ENCODE measurements at regions not wholly inside any gene's neighbourhood (a gene's known extent, or its start where the extent isn't known, plus 50 kb on each side); places are given as distances from the start of the nearest gene placed in this dataset.
A peak's percentile ranks its signal among the peaks of the same experiment; 100 is the strongest.

DNA sequence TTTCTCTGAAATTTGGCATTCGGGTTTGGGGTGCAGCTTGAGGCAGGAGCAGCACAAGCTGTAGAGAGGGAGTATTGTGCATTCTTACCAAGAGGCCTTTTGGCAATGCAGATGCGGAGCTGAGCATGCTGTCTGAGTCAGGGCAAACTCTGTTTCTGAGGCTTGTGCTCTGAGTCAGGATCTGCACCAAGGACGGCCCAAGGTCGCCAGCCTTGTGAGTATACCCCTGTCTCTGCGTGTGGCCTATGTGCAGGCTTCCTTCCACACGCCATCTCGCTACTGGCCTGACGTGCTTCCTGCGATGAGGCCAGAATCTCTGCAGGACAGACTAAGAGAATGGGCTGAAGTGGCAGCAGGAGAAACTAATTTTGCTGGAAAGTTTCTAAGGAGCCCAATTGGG, 83.8 kb upstream of the ROPN1 start:
- Histone ChIP-seq H3K36me3 (ENCODE audit: control insufficient read depth, insufficient read depth, low read length) (no peaks in the 10 kb centered on the region), H3K27me3 (ENCODE audit: control insufficient read depth, insufficient read depth, low read length) (no peaks in the 10 kb centered on the region), H3K4me3 (ENCODE audit: low read depth, low read length) (no peak overlapping the region)
- FAIRE-seq (peak; percentile 47), DNase-seq (ENCODE audit: low read depth) (no peak)
- TF ChIP-seq, protein P1, sequence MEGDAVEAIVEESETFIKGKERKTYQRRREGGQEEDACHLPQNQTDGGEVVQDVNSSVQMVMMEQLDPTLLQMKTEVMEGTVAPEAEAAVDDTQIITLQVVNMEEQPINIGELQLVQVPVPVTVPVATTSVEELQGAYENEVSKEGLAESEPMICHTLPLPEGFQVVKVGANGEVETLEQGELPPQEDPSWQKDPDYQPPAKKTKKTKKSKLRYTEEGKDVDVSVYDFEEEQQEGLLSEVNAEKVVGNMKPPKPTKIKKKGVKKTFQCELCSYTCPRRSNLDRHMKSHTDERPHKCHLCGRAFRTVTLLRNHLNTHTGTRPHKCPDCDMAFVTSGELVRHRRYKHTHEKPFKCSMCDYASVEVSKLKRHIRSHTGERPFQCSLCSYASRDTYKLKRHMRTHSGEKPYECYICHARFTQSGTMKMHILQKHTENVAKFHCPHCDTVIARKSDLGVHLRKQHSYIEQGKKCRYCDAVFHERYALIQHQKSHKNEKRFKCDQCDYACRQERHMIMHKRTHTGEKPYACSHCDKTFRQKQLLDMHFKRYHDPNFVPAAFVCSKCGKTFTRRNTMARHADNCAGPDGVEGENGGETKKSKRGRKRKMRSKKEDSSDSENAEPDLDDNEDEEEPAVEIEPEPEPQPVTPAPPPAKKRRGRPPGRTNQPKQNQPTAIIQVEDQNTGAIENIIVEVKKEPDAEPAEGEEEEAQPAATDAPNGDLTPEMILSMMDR (IDR thresholded peaks at IDR 0.05; ENCODE audit: insufficient read depth, low read length, severe bottlenecking): no peak

GRCh38 chr3:124076235-124076634, 84.3 kb upstream of the ROPN1 start:
- Histone ChIP-seq H3K27me3 (ENCODE audit: control insufficient read depth, insufficient read depth, low read length) (no peaks in the 10 kb centered on the region), H3K4me3 (ENCODE audit: low read depth, low read length) (no peak overlapping the region), H3K36me3 (ENCODE audit: control insufficient read depth, insufficient read depth, low read length) (no peaks in the 10 kb centered on the region)
- DNase-seq (ENCODE audit: low read depth): no peak
- TF ChIP-seq, protein P1 (IDR thresholded peaks at IDR 0.05; ENCODE audit: insufficient read depth, low read length, severe bottlenecking): no peak
- no peak for FAIRE-seq

DNA sequence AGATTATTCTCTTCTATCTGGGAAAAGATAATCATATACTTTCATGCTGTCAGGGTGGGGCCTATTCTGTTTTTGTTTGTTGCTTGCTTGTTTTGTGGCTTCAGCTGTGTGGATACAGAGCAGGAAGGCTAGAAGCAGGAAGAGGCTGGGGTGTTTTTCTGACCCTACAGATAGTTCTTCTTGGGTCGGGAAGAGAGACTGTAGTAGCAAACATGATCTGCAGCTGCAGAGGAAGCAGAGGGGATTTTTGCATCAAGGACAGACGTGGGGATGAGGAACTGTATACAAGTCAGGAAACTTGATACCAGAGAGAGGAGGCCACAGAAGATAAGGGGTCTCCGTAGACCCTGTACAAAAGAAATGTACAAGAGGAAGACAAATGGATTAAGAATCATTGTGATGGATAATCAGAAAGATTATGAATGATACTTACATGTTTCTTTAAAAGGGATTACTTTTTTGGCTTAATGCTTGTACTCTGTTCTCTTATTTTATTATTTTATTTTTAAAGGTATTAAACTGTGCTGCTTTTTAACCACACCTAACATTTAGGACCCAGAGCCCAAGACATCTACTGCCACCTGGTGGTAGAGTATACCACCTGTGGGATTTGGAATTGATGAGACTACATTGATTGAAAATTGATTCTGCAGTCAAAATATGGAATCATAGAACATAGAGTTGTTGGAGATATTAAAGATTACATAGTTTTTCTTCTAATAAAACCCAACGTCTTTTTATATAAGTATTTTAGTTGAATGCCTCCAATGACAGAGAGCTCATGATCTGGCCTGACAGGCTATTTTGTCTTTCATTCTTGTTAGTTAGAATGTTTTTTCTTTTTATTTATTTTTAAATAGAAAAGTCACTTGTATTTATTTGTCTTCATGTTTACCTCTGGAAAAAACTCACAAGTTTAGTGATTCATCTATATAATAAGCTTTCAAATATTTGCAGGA, 87.3 kb upstream of the ROPN1 start:
- H3K4me3 ChIP-seq (ENCODE audit: low read depth, low read length): no peak overlapping the region
- H3K36me3 ChIP-seq (ENCODE audit: control insufficient read depth, insufficient read depth, low read length): no peaks in the 10 kb centered on the region
- FAIRE-seq: no peak
- TF ChIP-seq, protein P1 (IDR thresholded peaks at IDR 0.05; ENCODE audit: insufficient read depth, low read length, severe bottlenecking): peak; percentile 49
- DNase-seq (ENCODE audit: low read depth): peak; percentile 44
- peaks cover 2% of the 10 kb centered on the region for H3K27me3 ChIP-seq (ENCODE audit: control insufficient read depth, insufficient read depth, low read length)

DNA sequence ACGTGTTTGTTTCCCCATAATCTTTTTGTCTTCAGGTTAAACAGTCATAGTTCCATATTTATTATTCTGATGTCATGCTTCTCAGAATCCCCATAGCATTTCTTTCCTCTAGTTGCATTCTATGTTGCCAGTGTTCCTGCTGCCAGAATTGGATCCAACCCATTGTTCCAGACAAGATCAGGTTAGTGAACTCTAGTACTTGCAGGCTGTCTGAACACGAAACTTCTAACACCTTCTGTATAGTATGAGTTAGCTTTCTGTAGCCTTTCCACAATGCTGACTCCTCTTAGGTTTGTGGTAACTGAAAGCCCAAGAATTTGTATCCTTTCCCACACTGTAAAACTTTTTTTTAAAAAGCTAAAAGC, 88.0 kb upstream of the ROPN1 start:
- DNase-seq (ENCODE audit: low read depth) (no peak), FAIRE-seq (no peak)
- H3K27me3 ChIP-seq (ENCODE audit: control insufficient read depth, insufficient read depth, low read length): peaks cover 3% of the 10 kb centered on the region
- TF ChIP-seq, protein P1 (IDR thresholded peaks at IDR 0.05; ENCODE audit: insufficient read depth, low read length, severe bottlenecking): no peak
- H3K36me3 ChIP-seq (ENCODE audit: control insufficient read depth, insufficient read depth, low read length): no peaks in the 10 kb centered on the region
- no peak overlapping the region for H3K4me3 ChIP-seq (ENCODE audit: low read depth, low read length)

DNA sequence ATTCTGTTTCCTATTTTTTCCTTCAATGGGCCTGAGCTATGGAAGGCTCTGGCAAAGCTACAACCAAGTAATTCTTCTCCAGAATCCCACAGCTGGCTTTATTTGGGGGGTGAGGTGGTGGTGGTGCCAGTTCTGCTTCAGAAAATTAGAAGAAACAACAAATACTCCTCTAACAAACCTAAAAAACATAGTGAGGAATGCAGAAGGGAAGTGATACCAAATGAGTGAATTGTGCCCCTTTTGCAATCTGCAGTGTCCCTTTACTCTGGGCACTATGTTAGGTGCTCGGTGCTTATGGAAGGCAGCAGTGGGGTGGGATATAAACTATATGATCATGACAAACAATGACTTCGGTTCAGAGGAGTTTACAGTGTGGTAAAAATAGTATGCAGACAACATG, 90.4 kb upstream of the ROPN1 start:
- TF ChIP-seq, protein P1 (IDR thresholded peaks at IDR 0.05; ENCODE audit: insufficient read depth, low read length, severe bottlenecking): no peak
- no peak overlapping the region for H3K4me3 ChIP-seq (ENCODE audit: low read depth, low read length)
- DNase-seq (ENCODE audit: low read depth) (no peak), FAIRE-seq (no peak)
- no peaks in the 10 kb centered on the region for H3K36me3 ChIP-seq (ENCODE audit: control insufficient read depth, insufficient read depth, low read length)
- H3K27me3 ChIP-seq (ENCODE audit: control insufficient read depth, insufficient read depth, low read length): peaks cover 5% of the 10 kb centered on the region

All from bronchial epithelial cell (primary cell).